ENCODE measurements at regions not wholly inside any gene's neighbourhood (a gene's known extent, or its start where the extent isn't known, plus 50 kb on each side); places are given as distances from the start of the nearest gene placed in this dataset.

GRCh38 chr7:116311259-116311658 is 100.9 kb downstream of the TES start:
- TF ChIP-seq TAF1 (IDR thresholded peaks at IDR 0.05; ENCODE audit: borderline replicate concordance, low read depth, low read length): no peak
- TF ChIP-seq POLR2AphosphoS5 (IDR thresholded peaks at IDR 0.05; ENCODE audit: low read depth, low read length): no peak
- no peak for TF ChIP-seq POLR2A (IDR thresholded peaks at IDR 0.05; ENCODE audit: low read depth, low read length)

Data from GM12892 (cell line).